SK-N-SH treated with all-trans-retinoic acid at 6 μM for 48 hours (cell line): ENCODE measurements at regions not wholly inside any gene's neighbourhood (a gene's known extent, or its start where the extent isn't known, plus 50 kb on each side); places are given as distances from the start of the nearest gene placed in this dataset.

Experiments
- ATAC-seq: fragments of 200-7000 bp; cut with Tn5 transposase; 3 replicates; pipeline ENCODE4 v1.9.1; 2020; ENCODE audit warnings: mild to moderate bottlenecking, moderate library complexity
- ARNTL ChIP-seq: fragments of 450-650 bp; formaldehyde crosslinking; IDR thresholded peaks from 2 replicates; pipeline ENCODE4 v1.5.0; 2020; ENCODE audit warnings: low read depth, mild to moderate bottlenecking, moderate library complexity, borderline replicate concordance
- BACH2 ChIP-seq: fragments of 250-450 bp; sonication (Bioruptor Pico); IDR thresholded peaks from 2 replicates; pipeline ENCODE4 v1.9.0; 2021; ENCODE audit warnings: mild to moderate bottlenecking, borderline replicate concordance
- CREB5 ChIP-seq: fragments of 250-450 bp; sonication (Bioruptor Pico); IDR thresholded peaks from 2 replicates; pipeline ENCODE4 v1.5.1; 2020; ENCODE audit warnings: low read depth, mild to moderate bottlenecking, moderate library complexity
- CSDC2 ChIP-seq: fragments of 250-450 bp; sonication (Bioruptor Pico); IDR thresholded peaks from 2 replicates; pipeline ENCODE4 v1.5.0; 2020; ENCODE audit warnings: mild to moderate bottlenecking, moderate library complexity
- ESRRG ChIP-seq: fragments of 250-450 bp; sonication (Bioruptor Pico); IDR thresholded peaks from 2 replicates; pipeline ENCODE4 v1.6.1; 2021; ENCODE audit warnings: mild to moderate bottlenecking
- GLIS3 ChIP-seq: fragments of 250-450 bp; sonication (Bioruptor Pico); IDR thresholded peaks from 2 replicates; pipeline ENCODE4 v1.5.0; 2020; ENCODE audit warnings: mild to moderate bottlenecking, moderate library complexity
- ISL1 ChIP-seq: fragments of 250-450 bp; sonication (Bioruptor Pico); IDR thresholded peaks from 2 replicates; pipeline ENCODE4 v2.1.2; 2022; ENCODE audit warnings: mild to moderate bottlenecking, moderate library complexity
- PPARA ChIP-seq: fragments of 250-450 bp; sonication (Bioruptor Pico); IDR thresholded peaks from 2 replicates; pipeline ENCODE4 v1.5.0; 2020; ENCODE audit warnings: mild to moderate bottlenecking, borderline replicate concordance
- RARB ChIP-seq: fragments of 250-450 bp; sonication (Bioruptor Pico); IDR thresholded peaks from 2 replicates; pipeline ENCODE4 v1.8.0; 2021; ENCODE audit warnings: mild to moderate bottlenecking, moderate library complexity
- SNAI2 ChIP-seq: fragments of 250-450 bp; sonication (Bioruptor Pico); IDR thresholded peaks from 2 replicates; pipeline ENCODE4 v1.5.0; 2020; ENCODE audit warnings: mild to moderate bottlenecking, moderate library complexity
- TCF4 ChIP-seq: fragments of 250-450 bp; sonication (Bioruptor Pico); IDR thresholded peaks from 2 replicates; pipeline ENCODE4 v1.8.0; 2021; ENCODE audit warnings: mild to moderate bottlenecking, moderate library complexity, borderline replicate concordance
- TOX ChIP-seq: fragments of 250-450 bp; sonication (Bioruptor Pico); IDR thresholded peaks from 2 replicates; pipeline ENCODE4 v1.8.0; 2021; ENCODE audit warnings: mild to moderate bottlenecking, moderate library complexity, borderline replicate concordance
- ZC3H10 ChIP-seq: fragments of 250-450 bp; sonication (Bioruptor Pico); IDR thresholded peaks from 2 replicates; pipeline ENCODE4 v1.5.1; 2021; ENCODE audit warnings: mild to moderate bottlenecking, moderate library complexity
- ZFP3 ChIP-seq: fragments of 250-450 bp; sonication (Bioruptor Pico); IDR thresholded peaks from 2 replicates; pipeline ENCODE4 v1.5.0; 2020; ENCODE audit warnings: mild to moderate bottlenecking, moderate library complexity
- ZFP30 ChIP-seq: fragments of 450-650 bp; formaldehyde crosslinking; IDR thresholded peaks from 2 replicates; pipeline ENCODE4 v1.5.0; 2022; ENCODE audit warnings: mild to moderate bottlenecking, moderate library complexity
- ZNF565 ChIP-seq: fragments of 450-650 bp; formaldehyde crosslinking; conservative IDR thresholded peaks from 2 replicates; pipeline ENCODE4 v1.5.0; 2020; ENCODE audit warnings: low read depth, mild to moderate bottlenecking, moderate library complexity
- ZNF70 ChIP-seq: fragments of 450-650 bp; formaldehyde crosslinking; IDR thresholded peaks from 2 replicates; pipeline ENCODE4 v1.5.0; 2020; ENCODE audit warnings: mild to moderate bottlenecking, moderate library complexity
- ZNF8 ChIP-seq: fragments of 450-650 bp; formaldehyde crosslinking; IDR thresholded peaks from 2 replicates; pipeline ENCODE4 v1.5.0; 2020; ENCODE audit warnings: mild to moderate bottlenecking, moderate library complexity
- TF ChIP-seq, protein P1 (sequence below): fragments of 250-450 bp; sonication (Bioruptor Pico); IDR thresholded peaks from 2 replicates; pipeline ENCODE4 v1.8.0; 2020; ENCODE audit warnings: mild to moderate bottlenecking, moderate library complexity, borderline replicate concordance
- TF ChIP-seq, protein P2 (sequence below): fragments of 250-450 bp; sonication (Bioruptor Pico); IDR thresholded peaks from 2 replicates; pipeline ENCODE4 v1.5.1; 2021; ENCODE audit warnings: mild to moderate bottlenecking, moderate library complexity
- TF ChIP-seq, protein P3 (sequence below): fragments of 250-450 bp; sonication (Bioruptor Pico); IDR thresholded peaks from 2 replicates; pipeline ENCODE4 v1.5.0; 2020; ENCODE audit warnings: mild to moderate bottlenecking, moderate library complexity
- TF ChIP-seq, protein P4 (sequence below): fragments of 250-450 bp; sonication (Bioruptor Pico); IDR thresholded peaks from 2 replicates; pipeline ENCODE4 v1.8.0; 2021; ENCODE audit warnings: low read depth, mild to moderate bottlenecking, moderate library complexity, borderline replicate concordance

DNA sequence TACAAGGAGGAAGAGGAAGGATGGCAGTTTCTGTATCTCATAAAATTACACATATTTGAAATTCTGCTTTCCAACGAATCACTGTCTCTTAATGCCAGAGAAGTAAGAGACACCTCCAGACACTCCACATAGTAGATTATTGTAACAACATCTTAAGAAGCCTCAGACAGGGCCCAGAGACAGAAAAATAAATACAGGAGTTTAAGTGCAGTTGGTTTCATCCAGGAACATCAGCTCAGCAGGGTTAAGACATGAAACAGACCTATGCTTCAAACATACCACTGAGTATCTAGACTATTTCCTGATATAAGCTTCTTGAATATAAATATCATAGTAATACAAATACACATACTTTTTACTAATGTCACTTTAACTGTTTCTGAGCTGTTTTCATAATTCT is 290.3 kb downstream of the ADAMTS20 start:
- TF ChIP-seq CREB5 (CRISPR knock-in tag) (no peak), ZNF8 (CRISPR knock-in tag) (no peak), ESRRG (CRISPR knock-in tag) (no peak), ZFP30 (CRISPR knock-in tag) (no peak), RARB (CRISPR knock-in tag) (no peak), BACH2 (CRISPR knock-in tag) (no peak), ARNTL (no peak), TOX (CRISPR knock-in tag) (no peak), ZC3H10 (CRISPR knock-in tag) (no peak), GLIS3 (CRISPR knock-in tag) (no peak)
- TF ChIP-seq, protein P1, sequence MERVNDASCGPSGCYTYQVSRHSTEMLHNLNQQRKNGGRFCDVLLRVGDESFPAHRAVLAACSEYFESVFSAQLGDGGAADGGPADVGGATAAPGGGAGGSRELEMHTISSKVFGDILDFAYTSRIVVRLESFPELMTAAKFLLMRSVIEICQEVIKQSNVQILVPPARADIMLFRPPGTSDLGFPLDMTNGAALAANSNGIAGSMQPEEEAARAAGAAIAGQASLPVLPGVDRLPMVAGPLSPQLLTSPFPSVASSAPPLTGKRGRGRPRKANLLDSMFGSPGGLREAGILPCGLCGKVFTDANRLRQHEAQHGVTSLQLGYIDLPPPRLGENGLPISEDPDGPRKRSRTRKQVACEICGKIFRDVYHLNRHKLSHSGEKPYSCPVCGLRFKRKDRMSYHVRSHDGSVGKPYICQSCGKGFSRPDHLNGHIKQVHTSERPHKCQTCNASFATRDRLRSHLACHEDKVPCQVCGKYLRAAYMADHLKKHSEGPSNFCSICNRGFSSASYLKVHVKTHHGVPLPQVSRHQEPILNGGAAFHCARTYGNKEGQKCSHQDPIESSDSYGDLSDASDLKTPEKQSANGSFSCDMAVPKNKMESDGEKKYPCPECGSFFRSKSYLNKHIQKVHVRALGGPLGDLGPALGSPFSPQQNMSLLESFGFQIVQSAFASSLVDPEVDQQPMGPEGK (CRISPR knock-in tag) = no peak
- no peak for ATAC-seq

DNA sequence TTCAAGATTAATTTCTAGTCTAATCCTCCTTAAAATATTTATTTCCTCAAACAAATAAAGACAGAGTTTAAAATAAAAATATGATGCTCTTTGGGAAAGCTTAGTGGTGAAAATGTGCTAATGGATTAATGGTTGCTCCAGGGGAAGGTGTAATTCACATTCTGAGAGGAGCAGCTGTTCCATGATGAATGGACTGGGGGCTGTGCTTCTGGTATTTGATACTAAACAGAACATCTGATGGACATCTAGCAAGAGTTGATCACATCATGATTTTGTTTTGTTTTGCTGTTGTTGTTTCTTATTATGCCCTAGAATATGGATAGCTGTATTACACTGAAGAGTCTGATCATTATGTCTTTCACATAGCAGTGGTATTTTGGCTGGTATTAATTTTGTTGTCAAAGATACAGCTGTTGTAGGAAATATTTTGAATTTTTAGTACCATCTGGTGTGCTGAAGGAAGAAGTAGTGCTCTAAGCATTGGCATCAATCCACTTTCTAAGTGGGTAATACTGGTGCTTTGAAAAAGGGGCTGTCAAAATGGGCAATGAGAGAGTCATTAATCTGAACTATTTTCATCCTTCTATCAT is 296.4 kb downstream of the ADAMTS20 start:
- ATAC-seq = no peak
- TF ChIP-seq ARNTL = no peak
- no peak for TF ChIP-seq PPARA
- TF ChIP-seq CREB5 (CRISPR knock-in tag) = no peak
- TF ChIP-seq ZNF565 = no peak
- no peak for TF ChIP-seq ZFP3 (CRISPR knock-in tag)
- no peak for TF ChIP-seq GLIS3 (CRISPR knock-in tag)
- no peak for TF ChIP-seq ZFP30 (CRISPR knock-in tag)
- TF ChIP-seq ZNF70 = no peak
- TF ChIP-seq SNAI2 = no peak
- TF ChIP-seq, protein P2, sequence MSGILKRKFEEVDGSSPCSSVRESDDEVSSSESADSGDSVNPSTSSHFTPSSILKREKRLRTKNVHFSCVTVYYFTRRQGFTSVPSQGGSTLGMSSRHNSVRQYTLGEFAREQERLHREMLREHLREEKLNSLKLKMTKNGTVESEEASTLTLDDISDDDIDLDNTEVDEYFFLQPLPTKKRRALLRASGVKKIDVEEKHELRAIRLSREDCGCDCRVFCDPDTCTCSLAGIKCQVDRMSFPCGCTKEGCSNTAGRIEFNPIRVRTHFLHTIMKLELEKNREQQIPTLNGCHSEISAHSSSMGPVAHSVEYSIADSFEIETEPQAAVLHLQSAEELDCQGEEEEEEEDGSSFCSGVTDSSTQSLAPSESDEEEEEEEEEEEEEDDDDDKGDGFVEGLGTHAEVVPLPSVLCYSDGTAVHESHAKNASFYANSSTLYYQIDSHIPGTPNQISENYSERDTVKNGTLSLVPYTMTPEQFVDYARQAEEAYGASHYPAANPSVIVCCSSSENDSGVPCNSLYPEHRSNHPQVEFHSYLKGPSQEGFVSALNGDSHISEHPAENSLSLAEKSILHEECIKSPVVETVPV (CRISPR knock-in tag) = no peak
- TF ChIP-seq ZNF8 (CRISPR knock-in tag) = no peak

DNA sequence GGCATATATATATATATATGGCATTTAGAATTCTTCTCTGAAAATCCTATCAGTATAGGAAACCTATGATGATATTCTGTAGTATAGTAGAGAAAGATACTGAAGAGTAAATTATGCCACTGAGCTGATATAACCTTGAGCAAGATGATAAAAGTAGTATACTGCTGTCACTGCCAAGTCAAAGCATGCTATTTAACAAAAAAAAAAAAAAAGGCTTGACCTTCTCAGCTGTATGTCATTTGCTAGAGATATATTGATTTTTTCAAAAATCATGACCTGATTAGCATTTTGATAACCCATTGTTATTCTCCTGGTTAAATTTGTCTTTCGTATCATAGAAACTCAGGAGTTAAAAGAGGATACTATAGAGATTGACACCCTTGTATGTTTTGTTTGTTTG is 299.4 kb downstream of the ADAMTS20 start:
- ATAC-seq = no peak
- no peak for TF ChIP-seq TCF4 (CRISPR knock-in tag)
- TF ChIP-seq BACH2 (CRISPR knock-in tag) = no peak
- no peak for TF ChIP-seq ZNF8 (CRISPR knock-in tag)
- no peak for TF ChIP-seq RARB (CRISPR knock-in tag)
- TF ChIP-seq, protein P1 (CRISPR knock-in tag) = no peak
- TF ChIP-seq SNAI2 = no peak
- TF ChIP-seq, protein P3, sequence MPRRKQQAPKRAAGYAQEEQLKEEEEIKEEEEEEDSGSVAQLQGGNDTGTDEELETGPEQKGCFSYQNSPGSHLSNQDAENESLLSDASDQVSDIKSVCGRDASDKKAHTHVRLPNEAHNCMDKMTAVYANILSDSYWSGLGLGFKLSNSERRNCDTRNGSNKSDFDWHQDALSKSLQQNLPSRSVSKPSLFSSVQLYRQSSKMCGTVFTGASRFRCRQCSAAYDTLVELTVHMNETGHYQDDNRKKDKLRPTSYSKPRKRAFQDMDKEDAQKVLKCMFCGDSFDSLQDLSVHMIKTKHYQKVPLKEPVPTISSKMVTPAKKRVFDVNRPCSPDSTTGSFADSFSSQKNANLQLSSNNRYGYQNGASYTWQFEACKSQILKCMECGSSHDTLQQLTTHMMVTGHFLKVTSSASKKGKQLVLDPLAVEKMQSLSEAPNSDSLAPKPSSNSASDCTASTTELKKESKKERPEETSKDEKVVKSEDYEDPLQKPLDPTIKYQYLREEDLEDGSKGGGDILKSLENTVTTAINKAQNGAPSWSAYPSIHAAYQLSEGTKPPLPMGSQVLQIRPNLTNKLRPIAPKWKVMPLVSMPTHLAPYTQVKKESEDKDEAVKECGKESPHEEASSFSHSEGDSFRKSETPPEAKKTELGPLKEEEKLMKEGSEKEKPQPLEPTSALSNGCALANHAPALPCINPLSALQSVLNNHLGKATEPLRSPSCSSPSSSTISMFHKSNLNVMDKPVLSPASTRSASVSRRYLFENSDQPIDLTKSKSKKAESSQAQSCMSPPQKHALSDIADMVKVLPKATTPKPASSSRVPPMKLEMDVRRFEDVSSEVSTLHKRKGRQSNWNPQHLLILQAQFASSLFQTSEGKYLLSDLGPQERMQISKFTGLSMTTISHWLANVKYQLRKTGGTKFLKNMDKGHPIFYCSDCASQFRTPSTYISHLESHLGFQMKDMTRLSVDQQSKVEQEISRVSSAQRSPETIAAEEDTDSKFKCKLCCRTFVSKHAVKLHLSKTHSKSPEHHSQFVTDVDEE (CRISPR knock-in tag) = no peak
- no peak for TF ChIP-seq ZNF70
- TF ChIP-seq ISL1 (CRISPR knock-in tag) = no peak
- TF ChIP-seq CSDC2 (CRISPR knock-in tag) = no peak
- TF ChIP-seq ARNTL = no peak
- TF ChIP-seq ZC3H10 (CRISPR knock-in tag) = no peak
- no peak for TF ChIP-seq TOX (CRISPR knock-in tag)
- TF ChIP-seq, protein P4, sequence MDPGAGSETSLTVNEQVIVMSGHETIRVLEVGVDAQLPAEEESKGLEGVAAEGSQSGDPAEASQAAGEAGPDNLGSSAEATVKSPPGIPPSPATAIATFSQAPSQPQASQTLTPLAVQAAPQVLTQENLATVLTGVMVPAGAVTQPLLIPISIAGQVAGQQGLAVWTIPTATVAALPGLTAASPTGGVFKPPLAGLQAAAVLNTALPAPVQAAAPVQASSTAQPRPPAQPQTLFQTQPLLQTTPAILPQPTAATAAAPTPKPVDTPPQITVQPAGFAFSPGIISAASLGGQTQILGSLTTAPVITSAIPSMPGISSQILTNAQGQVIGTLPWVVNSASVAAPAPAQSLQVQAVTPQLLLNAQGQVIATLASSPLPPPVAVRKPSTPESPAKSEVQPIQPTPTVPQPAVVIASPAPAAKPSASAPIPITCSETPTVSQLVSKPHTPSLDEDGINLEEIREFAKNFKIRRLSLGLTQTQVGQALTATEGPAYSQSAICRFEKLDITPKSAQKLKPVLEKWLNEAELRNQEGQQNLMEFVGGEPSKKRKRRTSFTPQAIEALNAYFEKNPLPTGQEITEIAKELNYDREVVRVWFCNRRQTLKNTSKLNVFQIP (CRISPR knock-in tag) = no peak
- no peak for TF ChIP-seq ZFP3 (CRISPR knock-in tag)
